Upper lobe of left lung (tissue), 6 donors: ENCODE measurements at regions not wholly inside any gene's neighbourhood (a gene's known extent, or its start where the extent isn't known, plus 50 kb on each side); places are given as distances from the start of the nearest gene placed in this dataset.
A peak's percentile ranks its signal among the peaks of the same experiment; 100 is the strongest.

Experiments used
- ATAC-seq, 2 donors: fragments of 200-7000 bp; cut with Tn5 transposase; one replicate each; pipeline ENCODE4 v1.9.1; 2022; ENCODE audit warnings: mild to moderate bottlenecking in 2 of 2, moderate library complexity in 2 of 2; ENCODE audit not compliant: low FRiP score in 2 of 2
- DNase-seq, 2 donors: peaks; one replicate each; pipeline ENCODE4 v3.0.0-alpha.2; 2019 to 2020
- H3K27ac ChIP-seq, 4 donors: fragments of 200-600 bp; sonication (generic); one replicate each; pipeline ENCODE4 v1.5.1; 2016 to 2019
- H3K27me3 ChIP-seq, 4 donors: fragments of 200-600 bp; sonication (generic); one replicate each; pipeline ENCODE4 v1.5.1; 2017 to 2019
- H3K36me3 ChIP-seq, 4 donors: fragments of 200-600 bp; sonication (generic); one replicate each; pipeline ENCODE4 v1.5.1; 2016 to 2019
- H3K4me1 ChIP-seq, 4 donors: fragments of 200-600 bp; sonication (generic); one replicate each; pipeline ENCODE4 v1.5.1; 2018 to 2019
- H3K4me3 ChIP-seq, 4 donors: fragments of 200-600 bp; sonication (generic); one replicate each; pipeline ENCODE4 v1.5.1; 2017 to 2019; ENCODE audit warnings: mild to moderate bottlenecking in 2 of 4, moderate library complexity in 1 of 4
- H3K9me3 ChIP-seq, 4 donors: fragments of 200-600 bp; sonication (generic); one replicate each; pipeline ENCODE4 v1.5.1; 2018 to 2019
- EP300 ChIP-seq, 4 donors: sonication (generic); formaldehyde crosslinking; IDR thresholded peaks; one replicate each; pipeline ENCODE4 v1.5.1; 2017; ENCODE audit warnings: antibody characterized with exemption in 4 of 4, control low read depth in 2 of 4
- POLR2A ChIP-seq, 4 donors: fragments of 450-650 bp; IDR thresholded peaks; one replicate each; pipeline ENCODE4 v1.5.1; 2016 to 2017; ENCODE audit warnings: antibody characterized with exemption in 4 of 4, mild to moderate bottlenecking in 2 of 4
- POLR2AphosphoS5 ChIP-seq, 2 donors: sonication (generic); formaldehyde crosslinking; IDR thresholded peaks; one replicate each; pipeline ENCODE4 v1.5.1; 2017; ENCODE audit warnings: antibody characterized with exemption in 2 of 2
- WGBS, 2 donors: methylation state at CpG; one replicate each; pipeline ENCODE4 v1.1.5; 2017 to 2018; 5-methylcytosine and 5-hydroxymethylcytosine counted together
- TF ChIP-seq, protein P1 (sequence below), 6 experiments: fragments of 450-650 bp in 4 of 6; fragments of 200-600 bp in 2 of 6; sonication (generic) in 2 of 6; IDR thresholded peaks; one replicate each; pipeline ENCODE4 v1.5.1; 2016 to 2019; ENCODE audit warnings: antibody characterized with exemption in 6 of 6
- donor health status: DM: no; HTN: no; CAD: no; lungs with moderate emphysema.
- donor health status: DM: no; HTN: yes; CAD: no; lungs with severe emphysema.

DNA sequence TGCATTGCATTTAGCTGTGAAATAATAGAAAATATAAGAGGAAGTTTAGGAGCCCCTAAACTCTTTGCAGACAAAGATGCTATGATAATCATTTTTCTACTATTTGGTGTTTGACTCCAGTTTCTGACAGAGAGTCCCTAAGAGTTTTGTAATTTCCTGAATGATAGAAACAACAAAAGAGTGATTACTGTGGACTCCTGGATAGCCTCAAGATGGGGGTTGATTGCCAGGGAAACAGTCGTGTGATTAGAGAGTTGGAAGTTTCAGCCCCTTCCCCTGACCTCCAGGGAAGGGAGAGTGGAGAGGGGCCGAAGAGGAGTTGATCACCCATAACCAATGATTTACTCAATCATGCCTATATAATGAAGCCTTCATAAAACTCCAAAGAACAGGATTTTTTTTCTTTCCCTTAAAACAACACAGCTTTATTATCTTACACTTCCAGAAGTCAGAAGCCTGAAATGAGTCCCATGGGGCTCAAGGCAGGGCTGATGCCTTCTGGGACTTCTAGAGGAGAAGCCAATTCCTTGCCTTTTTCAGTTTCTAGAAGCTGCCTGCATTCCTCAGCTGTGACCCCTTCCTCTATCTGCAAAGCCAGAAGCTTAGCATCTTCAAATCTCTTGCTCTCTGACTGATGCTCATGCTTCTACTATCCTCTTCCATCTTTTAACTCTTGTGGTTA, 292.3 kb upstream of the ZPLD1 start:
- DNase-seq (no peak), ATAC-seq (no peak)
- 49 to 61% methylated on average over 2 of the region's 2 CpGs for WGBS, 2 donors
- Histone ChIP-seq H3K36me3 (no peaks in the 10 kb centered on the region), H3K4me3 (no peak overlapping the region), H3K4me1 (peaks cover 0 to 3% (median 0%) of the 10 kb centered on the region in 4 donors), H3K9me3 (no peaks in the 10 kb centered on the region), H3K27ac (no peak overlapping the region), H3K27me3 (no peaks in the 10 kb centered on the region)
- TF ChIP-seq POLR2AphosphoS5 (IDR thresholded peaks at IDR 0.05) (no peak), POLR2A (IDR thresholded peaks at IDR 0.05) (no peak), EP300 (IDR thresholded peaks at IDR 0.05) (no peak)
- TF ChIP-seq, protein P1, sequence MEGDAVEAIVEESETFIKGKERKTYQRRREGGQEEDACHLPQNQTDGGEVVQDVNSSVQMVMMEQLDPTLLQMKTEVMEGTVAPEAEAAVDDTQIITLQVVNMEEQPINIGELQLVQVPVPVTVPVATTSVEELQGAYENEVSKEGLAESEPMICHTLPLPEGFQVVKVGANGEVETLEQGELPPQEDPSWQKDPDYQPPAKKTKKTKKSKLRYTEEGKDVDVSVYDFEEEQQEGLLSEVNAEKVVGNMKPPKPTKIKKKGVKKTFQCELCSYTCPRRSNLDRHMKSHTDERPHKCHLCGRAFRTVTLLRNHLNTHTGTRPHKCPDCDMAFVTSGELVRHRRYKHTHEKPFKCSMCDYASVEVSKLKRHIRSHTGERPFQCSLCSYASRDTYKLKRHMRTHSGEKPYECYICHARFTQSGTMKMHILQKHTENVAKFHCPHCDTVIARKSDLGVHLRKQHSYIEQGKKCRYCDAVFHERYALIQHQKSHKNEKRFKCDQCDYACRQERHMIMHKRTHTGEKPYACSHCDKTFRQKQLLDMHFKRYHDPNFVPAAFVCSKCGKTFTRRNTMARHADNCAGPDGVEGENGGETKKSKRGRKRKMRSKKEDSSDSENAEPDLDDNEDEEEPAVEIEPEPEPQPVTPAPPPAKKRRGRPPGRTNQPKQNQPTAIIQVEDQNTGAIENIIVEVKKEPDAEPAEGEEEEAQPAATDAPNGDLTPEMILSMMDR (IDR thresholded peaks at IDR 0.05), result no peak

DNA sequence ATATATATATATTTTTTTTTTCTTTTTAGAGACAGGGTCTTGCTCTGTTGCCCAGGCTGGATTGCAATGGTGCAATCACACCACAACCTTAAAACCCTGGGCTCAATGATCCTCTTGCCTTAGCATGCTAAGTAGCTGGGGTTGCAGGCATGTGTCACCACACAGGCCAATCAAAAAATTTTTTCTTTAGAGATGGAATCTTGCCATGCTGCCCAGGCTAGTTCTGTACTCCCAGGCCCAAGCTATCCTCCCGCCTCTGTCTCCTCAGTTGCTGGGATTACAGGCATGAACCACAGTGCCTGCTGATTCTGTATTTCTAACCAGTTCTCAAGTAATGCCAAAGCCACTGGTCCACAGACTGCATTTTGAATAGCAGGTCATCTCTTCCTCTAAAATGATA, 291.3 kb upstream of the ZPLD1 start:
- no peak for ATAC-seq
- TF ChIP-seq, protein P1 (IDR thresholded peaks at IDR 0.05), result no peak
- WGBS, 2 donors, result 92 to 93% methylated on average over 1 of the region's 1 CpG
- no peaks in the 10 kb centered on the region for H3K9me3 ChIP-seq
- no peak for DNase-seq
- H3K27ac ChIP-seq, result no peak overlapping the region
- H3K36me3 ChIP-seq, result no peaks in the 10 kb centered on the region
- H3K4me1 ChIP-seq, result peaks cover 0 to 3% (median 0%) of the 10 kb centered on the region in 4 donors
- H3K4me3 ChIP-seq, result no peak overlapping the region
- no peaks in the 10 kb centered on the region for H3K27me3 ChIP-seq

DNA sequence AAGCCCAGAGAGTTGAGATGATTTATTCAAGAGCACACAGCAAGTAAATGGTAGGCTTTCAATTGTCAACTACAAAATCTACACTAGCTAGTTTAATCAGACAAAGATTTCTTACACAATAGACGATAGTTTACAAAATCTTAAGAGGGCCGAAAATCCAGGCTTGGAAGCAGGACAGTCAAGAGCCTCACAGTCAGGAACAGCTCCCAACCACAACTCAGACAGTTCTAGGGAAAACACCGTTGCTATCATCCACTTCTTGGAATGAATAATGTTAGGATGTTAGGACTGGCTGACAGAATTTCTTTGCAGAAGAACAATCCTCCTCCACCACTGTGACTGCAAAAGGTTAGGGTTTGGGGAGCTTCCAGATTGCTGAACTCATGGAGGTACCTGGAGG, 290.8 kb upstream of the ZPLD1 start:
- H3K4me1 ChIP-seq, result peaks cover 0 to 3% (median 0%) of the 10 kb centered on the region in 4 donors
- peak in 1 of 2 donors; percentile 38 for ATAC-seq
- TF ChIP-seq EP300 (IDR thresholded peaks at IDR 0.05) (no peak), POLR2AphosphoS5 (IDR thresholded peaks at IDR 0.05) (no peak), POLR2A (IDR thresholded peaks at IDR 0.05) (no peak)
- TF ChIP-seq, protein P1 (IDR thresholded peaks at IDR 0.05), result no peak

DNA sequence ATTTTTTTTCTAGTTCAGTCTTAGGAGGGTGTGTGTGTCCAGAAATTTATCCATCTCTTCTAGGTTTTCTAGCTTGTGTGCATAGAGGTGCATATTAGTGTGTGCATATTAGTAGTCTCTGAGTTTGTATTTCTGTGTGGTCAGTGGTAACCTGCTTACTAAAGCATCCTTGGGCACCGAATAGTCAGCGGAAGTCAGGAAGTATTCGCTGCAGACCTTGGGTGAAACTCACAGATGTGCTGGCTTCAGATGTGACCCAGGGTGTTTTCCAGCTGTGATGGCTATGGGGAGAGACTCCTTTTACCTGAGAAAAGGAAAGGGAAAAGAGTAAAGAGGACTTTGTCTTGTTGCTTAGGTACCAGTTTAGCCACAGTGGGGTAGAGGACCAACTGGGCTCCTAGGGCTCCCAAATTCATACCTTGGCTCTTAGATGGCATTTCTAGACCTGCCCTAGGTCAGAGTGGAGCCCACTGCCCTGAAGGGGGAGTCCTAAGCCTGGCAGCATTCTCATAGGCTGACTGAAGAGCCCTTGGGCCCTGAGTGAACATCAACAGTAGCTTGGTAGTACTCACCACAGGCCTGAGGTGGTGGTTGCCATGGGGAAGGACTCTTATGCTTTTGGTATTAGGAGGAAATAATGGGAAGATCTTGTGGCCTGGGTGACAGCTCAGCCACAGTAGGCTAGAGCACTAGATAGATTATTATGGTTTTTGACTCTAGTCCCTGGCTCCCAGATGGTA, 286.0 kb upstream of the ZPLD1 start:
- no peak for ATAC-seq
- TF ChIP-seq, protein P1 (IDR thresholded peaks at IDR 0.05), result no peak
- TF ChIP-seq EP300 (IDR thresholded peaks at IDR 0.05) (no peak), POLR2AphosphoS5 (IDR thresholded peaks at IDR 0.05) (no peak), POLR2A (IDR thresholded peaks at IDR 0.05) (no peak)
- no peak overlapping the region for H3K27ac ChIP-seq
- H3K4me1 ChIP-seq, result no peaks in the 10 kb centered on the region
- no peaks in the 10 kb centered on the region for H3K36me3 ChIP-seq
- H3K4me3 ChIP-seq, result no peak overlapping the region
- H3K9me3 ChIP-seq, result peaks cover 0 to 11% (median 7%) of the 10 kb centered on the region in 4 donors
- no peak for DNase-seq
- WGBS, 2 donors, result 97 to 100% methylated on average over 3 of the region's 3 CpGs
- no peaks in the 10 kb centered on the region for H3K27me3 ChIP-seq

More for the DNA sequence above, 290.8 kb upstream of the ZPLD1 start:
- WGBS, 2 donors, result 48 to 65% methylated on average over 3 of the region's 3 CpGs
- no peaks in the 10 kb centered on the region for H3K36me3 ChIP-seq
- H3K4me3 ChIP-seq, result no peak overlapping the region
- DNase-seq, result no peak
- H3K27ac ChIP-seq, result no peak overlapping the region
- H3K27me3 ChIP-seq, result no peaks in the 10 kb centered on the region
- H3K9me3 ChIP-seq, result no peaks in the 10 kb centered on the region
